CD4-positive, alpha-beta T cell treated with Interleukin-15 for 4 hours (primary cell): ENCODE measurements at regions not wholly inside any gene's neighbourhood (a gene's known extent, or its start where the extent isn't known, plus 50 kb on each side); places are given as distances from the start of the nearest gene placed in this dataset.
"Not testable (repeated sequence)": the region's sequence is repeated elsewhere in the genome, so short reads cannot be mapped to it uniquely, and the experiment has no call there.

Experiments
- DNase-seq: peaks from one replicate; pipeline ENCODE4 v3.0.0-alpha.2; 2020; ENCODE audit warnings: low spot score

- no peak for DNase-seq
Observed at GRCh38 chr5:138647794-138648410, 72.7 kb upstream of the HSPA9 start.

- DNase-seq = no peak
Observed at GRCh38 chr5:138647261-138647788, 72.1 kb upstream of the HSPA9 start.

- no peak for DNase-seq
Observed at GRCh38 chr5:138646671-138647070, 71.5 kb upstream of the HSPA9 start.

- DNase-seq = no peak
Observed at GRCh38 chr5:138645778-138646575, 70.8 kb upstream of the HSPA9 start.

- DNase-seq = no peak
Observed at GRCh38 chr5:138643040-138643791, 68.0 kb upstream of the HSPA9 start.

GRCh38 chr5:138641547-138642298 lies 66.5 kb upstream of the HSPA9 start:
- DNase-seq = peak; percentile 65

- no peak for DNase-seq
Observed at GRCh38 chr5:138640646-138641254, 65.5 kb upstream of the HSPA9 start.

GRCh38 chr5:138640138-138640537 lies 64.9 kb upstream of the HSPA9 start:
- no peak for DNase-seq

- DNase-seq = no peak
Observed at GRCh38 chr5:138639326-138639725, 64.1 kb upstream of the HSPA9 start.

GRCh38 chr5:138637256-138637655 lies 62.1 kb upstream of the HSPA9 start:
- DNase-seq = no peak

GRCh38 chr5:138636398-138636944 lies 61.3 kb upstream of the HSPA9 start:
- no peak for DNase-seq

- no peak for DNase-seq
Observed at GRCh38 chr5:138635708-138636107, 60.5 kb upstream of the HSPA9 start.

GRCh38 chr5:138635265-138635664 lies 60.1 kb upstream of the HSPA9 start:
- DNase-seq = no peak

GRCh38 chr5:138634804-138635203 lies 59.6 kb upstream of the HSPA9 start:
- DNase-seq = not testable (repeated sequence)

GRCh38 chr5:138632900-138633489 lies 57.8 kb upstream of the HSPA9 start:
- DNase-seq = peak; percentile 10

GRCh38 chr5:138631096-138631928 lies 56.1 kb upstream of the HSPA9 start:
- DNase-seq = no peak

- DNase-seq = no peak
Observed at GRCh38 chr5:138629392-138629791, 54.2 kb upstream of the HSPA9 start.

GRCh38 chr5:138626333-138626944 lies 51.2 kb upstream of the HSPA9 start:
- no peak for DNase-seq

- DNase-seq = no peak
Observed at GRCh38 chr5:138625134-138625533, 49.9 kb upstream of the HSPA9 start.
